ENCODE measurements at regions not wholly inside any gene's neighbourhood (a gene's known extent, or its start where the extent isn't known, plus 50 kb on each side); places are given as distances from the start of the nearest gene placed in this dataset.

DNA sequence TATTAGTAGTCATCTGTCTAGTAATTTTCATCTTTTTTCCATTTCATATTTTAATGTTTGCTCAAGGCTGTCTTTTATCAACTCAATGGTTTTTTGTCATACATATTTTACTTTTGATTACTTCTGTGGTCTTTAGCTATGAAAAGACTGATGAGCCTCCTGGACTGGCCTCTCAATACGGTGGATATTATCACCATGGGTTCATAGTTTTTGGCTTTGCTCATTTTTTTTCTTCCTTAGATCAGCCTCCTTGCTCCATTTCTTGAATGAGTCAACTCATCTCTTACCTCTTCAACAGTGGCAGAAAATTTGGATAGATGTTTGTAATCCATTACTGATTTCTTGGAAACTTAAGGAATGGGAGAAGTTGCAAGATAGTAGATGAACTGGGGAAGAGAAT is 80.1 kb upstream of the ELOVL5 start:
- Histone ChIP-seq H3K27me3 (ENCODE audit: insufficient read depth, low read length) (no peaks in the 10 kb centered on the region), H4K20me1 (ENCODE audit: insufficient read depth) (no peaks in the 10 kb centered on the region), H3K9me2 (ENCODE audit: insufficient read depth) (no peaks in the 10 kb centered on the region), H3K4me2 (ENCODE audit: low read length) (no peak overlapping the region), H3K36me3 (ENCODE audit: control insufficient read depth in 1 of 2, insufficient read depth in 2 of 2, low read length in 2 of 2) (no peaks in the 10 kb centered on the region), H3K4me1 (ENCODE audit: control insufficient read depth in 1 of 2, insufficient read depth in 2 of 2, low read length in 2 of 2) (no peaks in the 10 kb centered on the region), H3K79me2 (ENCODE audit: insufficient read depth, low read length) (no peaks in the 10 kb centered on the region), H3K27ac (ENCODE audit: low read depth, low read length) (no peak overlapping the region), H3K9ac (ENCODE audit: low read length) (no peak overlapping the region), H3K9me3 (ENCODE audit: control insufficient read depth in 1 of 2, insufficient read depth in 1 of 2, low read depth in 1 of 2, low read length in 2 of 2) (no peaks in the 10 kb centered on the region), H2AFZ (ENCODE audit: low read depth, low read length, poor library complexity, severe bottlenecking) (no peak overlapping the region), H3K4me3 (replicated peaks in 1 of 2; ENCODE audit: low read depth in 1 of 2, low read length in 2 of 2) (no peak overlapping the region)
- TF ChIP-seq ZFX (IDR thresholded peaks at IDR 0.05) (no peak), CBX3 (IDR thresholded peaks at IDR 0.05; ENCODE audit: low read depth) (no peak), ZNF274 (IDR thresholded peaks at IDR 0.05; ENCODE audit: low read depth, low read length) (no peak), YY1 (IDR thresholded peaks at IDR 0.05; ENCODE audit: extremely low read depth, insufficient replicate concordance, low read depth, low read length) (no peak), ELF1 (IDR thresholded peaks at IDR 0.05; ENCODE audit: borderline replicate concordance, low read depth) (no peak), EZH2phosphoT487 (IDR thresholded peaks at IDR 0.05; ENCODE audit: borderline replicate concordance) (no peak), FOSL1 (IDR thresholded peaks at IDR 0.05; ENCODE audit: low read depth) (no peak), POLR2A (IDR thresholded peaks at IDR 0.05; ENCODE audit: borderline replicate concordance, extremely low read depth, insufficient read depth, insufficient read length) (no peak), SIN3A (IDR thresholded peaks at IDR 0.05; ENCODE audit: low read depth) (no peak), SRF (IDR thresholded peaks at IDR 0.05; ENCODE audit: low read depth) (no peak), SP1 (IDR thresholded peaks at IDR 0.05; ENCODE audit: low read depth) (no peak), JUND (IDR thresholded peaks at IDR 0.05) (no peak), EZH2 (IDR thresholded peaks at IDR 0.05) (no peak), POLR2AphosphoS5 (IDR thresholded peaks at IDR 0.05; ENCODE audit: low read depth, low read length) (no peak), CEBPB (IDR thresholded peaks at IDR 0.05; ENCODE audit: low read depth) (no peak), TCF7L2 (IDR thresholded peaks at IDR 0.05; ENCODE audit: borderline replicate concordance, extremely low read depth, insufficient read depth, insufficient read length) (no peak)
- TF ChIP-seq, protein P1, sequence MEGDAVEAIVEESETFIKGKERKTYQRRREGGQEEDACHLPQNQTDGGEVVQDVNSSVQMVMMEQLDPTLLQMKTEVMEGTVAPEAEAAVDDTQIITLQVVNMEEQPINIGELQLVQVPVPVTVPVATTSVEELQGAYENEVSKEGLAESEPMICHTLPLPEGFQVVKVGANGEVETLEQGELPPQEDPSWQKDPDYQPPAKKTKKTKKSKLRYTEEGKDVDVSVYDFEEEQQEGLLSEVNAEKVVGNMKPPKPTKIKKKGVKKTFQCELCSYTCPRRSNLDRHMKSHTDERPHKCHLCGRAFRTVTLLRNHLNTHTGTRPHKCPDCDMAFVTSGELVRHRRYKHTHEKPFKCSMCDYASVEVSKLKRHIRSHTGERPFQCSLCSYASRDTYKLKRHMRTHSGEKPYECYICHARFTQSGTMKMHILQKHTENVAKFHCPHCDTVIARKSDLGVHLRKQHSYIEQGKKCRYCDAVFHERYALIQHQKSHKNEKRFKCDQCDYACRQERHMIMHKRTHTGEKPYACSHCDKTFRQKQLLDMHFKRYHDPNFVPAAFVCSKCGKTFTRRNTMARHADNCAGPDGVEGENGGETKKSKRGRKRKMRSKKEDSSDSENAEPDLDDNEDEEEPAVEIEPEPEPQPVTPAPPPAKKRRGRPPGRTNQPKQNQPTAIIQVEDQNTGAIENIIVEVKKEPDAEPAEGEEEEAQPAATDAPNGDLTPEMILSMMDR (IDR thresholded peaks at IDR 0.05 in 2 of 3, conservative IDR thresholded peaks at IDR 0.05 in 1 of 3; ENCODE audit: borderline replicate concordance in 1 of 3, insufficient read depth in 1 of 3, low read depth in 2 of 3, low read length in 2 of 3): no peak
- TF ChIP-seq, protein P2, sequence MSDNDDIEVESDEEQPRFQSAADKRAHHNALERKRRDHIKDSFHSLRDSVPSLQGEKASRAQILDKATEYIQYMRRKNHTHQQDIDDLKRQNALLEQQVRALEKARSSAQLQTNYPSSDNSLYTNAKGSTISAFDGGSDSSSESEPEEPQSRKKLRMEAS (IDR thresholded peaks at IDR 0.05): no peak
- TF ChIP-seq, protein P3, sequence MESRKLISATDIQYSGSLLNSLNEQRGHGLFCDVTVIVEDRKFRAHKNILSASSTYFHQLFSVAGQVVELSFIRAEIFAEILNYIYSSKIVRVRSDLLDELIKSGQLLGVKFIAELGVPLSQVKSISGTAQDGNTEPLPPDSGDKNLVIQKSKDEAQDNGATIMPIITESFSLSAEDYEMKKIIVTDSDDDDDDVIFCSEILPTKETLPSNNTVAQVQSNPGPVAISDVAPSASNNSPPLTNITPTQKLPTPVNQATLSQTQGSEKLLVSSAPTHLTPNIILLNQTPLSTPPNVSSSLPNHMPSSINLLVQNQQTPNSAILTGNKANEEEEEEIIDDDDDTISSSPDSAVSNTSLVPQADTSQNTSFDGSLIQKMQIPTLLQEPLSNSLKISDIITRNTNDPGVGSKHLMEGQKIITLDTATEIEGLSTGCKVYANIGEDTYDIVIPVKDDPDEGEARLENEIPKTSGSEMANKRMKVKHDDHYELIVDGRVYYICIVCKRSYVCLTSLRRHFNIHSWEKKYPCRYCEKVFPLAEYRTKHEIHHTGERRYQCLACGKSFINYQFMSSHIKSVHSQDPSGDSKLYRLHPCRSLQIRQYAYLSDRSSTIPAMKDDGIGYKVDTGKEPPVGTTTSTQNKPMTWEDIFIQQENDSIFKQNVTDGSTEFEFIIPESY (IDR thresholded peaks at IDR 0.05; ENCODE audit: extremely low read depth, insufficient replicate concordance, low read length): no peak
- CTCF ChIA-PET: no interaction called here
- POLR2A ChIA-PET: no interaction called here
- BruUV-seq (replicated peaks): no TSS peak
- DNase-seq (ENCODE audit: low read depth, low spot score) (no peak), ATAC-seq (no peak)
- RAD21 ChIA-PET (ENCODE audit: low non-redundant PET in 1 of 2, low total read pairs in 2 of 2, uncharacterized antibody in 2 of 2, unreplicated experiment in 2 of 2): no interaction called here
- intact Hi-C loops (cut with micrococcal nuclease): no loop called here

All from HCT116 (cell line).